ENCODE measurements at regions not wholly inside any gene's neighbourhood (a gene's known extent, or its start where the extent isn't known, plus 50 kb on each side); places are given as distances from the start of the nearest gene placed in this dataset.

DNA sequence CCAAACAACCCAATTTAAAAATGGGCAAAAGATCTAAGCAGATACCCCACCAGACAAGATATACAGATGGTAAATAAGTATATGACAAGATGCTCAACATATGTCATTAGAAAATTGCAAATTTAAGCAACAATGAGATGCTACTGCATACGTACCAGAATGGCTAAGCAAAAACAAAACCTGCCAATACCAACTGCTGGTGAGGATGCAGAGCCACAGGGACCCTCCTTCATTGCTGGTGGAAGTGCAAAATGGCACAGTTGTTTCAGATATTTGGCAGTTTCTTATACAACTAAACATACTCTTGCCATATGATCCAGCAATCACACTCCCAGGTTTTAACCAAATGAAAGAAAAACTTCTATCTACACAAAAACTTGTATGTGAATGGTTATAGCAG, 178.9 kb downstream of the BARX1 start:
- TF ChIP-seq, protein P1, sequence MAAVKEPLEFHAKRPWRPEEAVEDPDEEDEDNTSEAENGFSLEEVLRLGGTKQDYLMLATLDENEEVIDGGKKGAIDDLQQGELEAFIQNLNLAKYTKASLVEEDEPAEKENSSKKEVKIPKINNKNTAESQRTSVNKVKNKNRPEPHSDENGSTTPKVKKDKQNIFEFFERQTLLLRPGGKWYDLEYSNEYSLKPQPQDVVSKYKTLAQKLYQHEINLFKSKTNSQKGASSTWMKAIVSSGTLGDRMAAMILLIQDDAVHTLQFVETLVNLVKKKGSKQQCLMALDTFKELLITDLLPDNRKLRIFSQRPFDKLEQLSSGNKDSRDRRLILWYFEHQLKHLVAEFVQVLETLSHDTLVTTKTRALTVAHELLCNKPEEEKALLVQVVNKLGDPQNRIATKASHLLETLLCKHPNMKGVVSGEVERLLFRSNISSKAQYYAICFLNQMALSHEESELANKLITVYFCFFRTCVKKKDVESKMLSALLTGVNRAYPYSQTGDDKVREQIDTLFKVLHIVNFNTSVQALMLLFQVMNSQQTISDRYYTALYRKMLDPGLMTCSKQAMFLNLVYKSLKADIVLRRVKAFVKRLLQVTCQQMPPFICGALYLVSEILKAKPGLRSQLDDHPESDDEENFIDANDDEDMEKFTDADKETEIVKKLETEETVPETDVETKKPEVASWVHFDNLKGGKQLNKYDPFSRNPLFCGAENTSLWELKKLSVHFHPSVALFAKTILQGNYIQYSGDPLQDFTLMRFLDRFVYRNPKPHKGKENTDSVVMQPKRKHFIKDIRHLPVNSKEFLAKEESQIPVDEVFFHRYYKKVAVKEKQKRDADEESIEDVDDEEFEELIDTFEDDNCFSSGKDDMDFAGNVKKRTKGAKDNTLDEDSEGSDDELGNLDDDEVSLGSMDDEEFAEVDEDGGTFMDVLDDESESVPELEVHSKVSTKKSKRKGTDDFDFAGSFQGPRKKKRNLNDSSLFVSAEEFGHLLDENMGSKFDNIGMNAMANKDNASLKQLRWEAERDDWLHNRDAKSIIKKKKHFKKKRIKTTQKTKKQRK (IDR thresholded peaks at IDR 0.05; ENCODE audit: low read length) = no peak
- TF ChIP-seq PBX3 (CRISPR knock-in tag; IDR thresholded peaks at IDR 0.05; ENCODE audit: borderline replicate concordance) (no peak), ZNF138 (CRISPR knock-in tag; IDR thresholded peaks at IDR 0.05; ENCODE audit: low read depth) (no peak), POLR2A (IDR thresholded peaks at IDR 0.05; ENCODE audit: insufficient read depth in 1 of 2, low read depth in 2 of 2, low read length in 2 of 2) (no peak), GATAD2A (CRISPR knock-in tag; IDR thresholded peaks at IDR 0.05) (no peak), DMTF1 (CRISPR knock-in tag; IDR thresholded peaks at IDR 0.05) (no peak), ETV6 (CRISPR knock-in tag; conservative IDR thresholded peaks at IDR 0.05) (no peak)

Measured in HepG2 (cell line).